ENCODE measurements at regions not wholly inside any gene's neighbourhood (a gene's known extent, or its start where the extent isn't known, plus 50 kb on each side); places are given as distances from the start of the nearest gene placed in this dataset.

GRCh38 chr6:128642132-128642531 lies 121.7 kb upstream of the PTPRK start:
- Histone ChIP-seq H3K27ac (ENCODE audit: control insufficient read depth, insufficient read depth) (no peak overlapping the region), H3K27me3 (replicated peaks in 1 of 2; ENCODE audit: control insufficient read depth in 2 of 2, insufficient read depth in 2 of 2, low read length in 1 of 2) (no peaks in the 10 kb centered on the region), H3K4me1 (ENCODE audit: control insufficient read depth, insufficient read depth, low read length) (no peaks in the 10 kb centered on the region), H3K79me2 (ENCODE audit: control insufficient read depth, insufficient read depth, low read length) (no peaks in the 10 kb centered on the region), H3K36me3 (ENCODE audit: control insufficient read depth in 2 of 2, insufficient read depth in 2 of 2, low read length in 1 of 2) (no peaks in the 10 kb centered on the region), H4K20me1 (ENCODE audit: control insufficient read depth, insufficient read depth) (no peaks in the 10 kb centered on the region), H3K4me2 (ENCODE audit: control insufficient read depth, insufficient read depth) (no peak overlapping the region), H3K4me3 (no peak overlapping the region), H2AFZ (ENCODE audit: control insufficient read depth, low read depth, low read length) (no peak overlapping the region), H3K9me3 (replicated peaks; ENCODE audit: control insufficient read depth, insufficient read depth, low read length) (no peaks in the 10 kb centered on the region), H3K9ac (ENCODE audit: control insufficient read depth, insufficient read depth, low read length) (no peak overlapping the region)
- FAIRE-seq: no peak
- DNase-seq (ENCODE audit: low read depth, low spot score): no peak
- intact Hi-C loops (cut with micrococcal nuclease; ENCODE audit: unreplicated experiment): no loop called here
- CTCF ChIA-PET: no interaction called here
- POLR2A ChIA-PET: no interaction called here
- no peak for ATAC-seq
- TF ChIP-seq, protein P1, sequence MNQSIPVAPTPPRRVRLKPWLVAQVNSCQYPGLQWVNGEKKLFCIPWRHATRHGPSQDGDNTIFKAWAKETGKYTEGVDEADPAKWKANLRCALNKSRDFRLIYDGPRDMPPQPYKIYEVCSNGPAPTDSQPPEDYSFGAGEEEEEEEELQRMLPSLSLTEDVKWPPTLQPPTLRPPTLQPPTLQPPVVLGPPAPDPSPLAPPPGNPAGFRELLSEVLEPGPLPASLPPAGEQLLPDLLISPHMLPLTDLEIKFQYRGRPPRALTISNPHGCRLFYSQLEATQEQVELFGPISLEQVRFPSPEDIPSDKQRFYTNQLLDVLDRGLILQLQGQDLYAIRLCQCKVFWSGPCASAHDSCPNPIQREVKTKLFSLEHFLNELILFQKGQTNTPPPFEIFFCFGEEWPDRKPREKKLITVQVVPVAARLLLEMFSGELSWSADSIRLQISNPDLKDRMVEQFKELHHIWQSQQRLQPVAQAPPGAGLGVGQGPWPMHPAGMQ (IDR thresholded peaks at IDR 0.05; ENCODE audit: borderline replicate concordance): no peak
- TF ChIP-seq, protein P2, sequence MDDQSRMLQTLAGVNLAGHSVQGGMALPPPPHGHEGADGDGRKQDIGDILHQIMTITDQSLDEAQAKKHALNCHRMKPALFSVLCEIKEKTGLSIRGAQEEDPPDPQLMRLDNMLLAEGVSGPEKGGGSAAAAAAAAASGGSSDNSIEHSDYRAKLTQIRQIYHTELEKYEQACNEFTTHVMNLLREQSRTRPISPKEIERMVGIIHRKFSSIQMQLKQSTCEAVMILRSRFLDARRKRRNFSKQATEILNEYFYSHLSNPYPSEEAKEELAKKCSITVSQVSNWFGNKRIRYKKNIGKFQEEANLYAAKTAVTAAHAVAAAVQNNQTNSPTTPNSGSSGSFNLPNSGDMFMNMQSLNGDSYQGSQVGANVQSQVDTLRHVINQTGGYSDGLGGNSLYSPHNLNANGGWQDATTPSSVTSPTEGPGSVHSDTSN (IDR thresholded peaks at IDR 0.05; ENCODE audit: insufficient replicate concordance, low read depth, low read length): no peak
- TF ChIP-seq NR2F1 (conservative IDR thresholded peaks at IDR 0.05) (no peak), USF1 (IDR thresholded peaks at IDR 0.05; ENCODE audit: borderline replicate concordance, extremely low read length, insufficient read depth, low read depth, low read length) (no peak), SIX5 (IDR thresholded peaks at IDR 0.05; ENCODE audit: low read depth, low read length, severe bottlenecking) (no peak), TBL1XR1 (IDR thresholded peaks at IDR 0.05; ENCODE audit: low read depth, low read length) (no peak), NFYA (IDR thresholded peaks at IDR 0.05; ENCODE audit: borderline replicate concordance, low read depth, low read length) (no peak), SREBF1 (IDR thresholded peaks at IDR 0.05; ENCODE audit: low read length) (no peak), E2F8 (IDR thresholded peaks at IDR 0.05; ENCODE audit: low read depth, partially characterized antibody) (no peak), EP300 (IDR thresholded peaks at IDR 0.05; ENCODE audit: borderline replicate concordance in 1 of 2, control insufficient read depth in 1 of 2, low read depth in 2 of 2, low read length in 2 of 2) (no peak), RAD21 (IDR thresholded peaks at IDR 0.05; ENCODE audit: insufficient read depth, low read depth, low read length) (no peak), CBX3 (IDR thresholded peaks at IDR 0.05; ENCODE audit: borderline replicate concordance, low read depth) (no peak)
- WGBS (ENCODE audit: insufficient coverage, insufficient replicate concordance, low lambda C conversion rate, missing lambda C conversion rate): 0% methylated on average over 1 of the region's 1 CpG
- RAD21 ChIA-PET (ENCODE audit: unreplicated experiment): no interaction called here
- in situ Hi-C loops (cut with MboI): no loop called here
- no TSS peak for BruUV-seq (replicated peaks)
- SMC1A ChIA-PET (ENCODE audit: uncharacterized antibody, unreplicated experiment): no interaction called here

Measured in GM12878 (cell line).